HEK293 (cell line): ENCODE measurements at regions not wholly inside any gene's neighbourhood (a gene's known extent, or its start where the extent isn't known, plus 50 kb on each side); places are given as distances from the start of the nearest gene placed in this dataset.

Experiments
- CTCF ChIA-PET: fragments of 350-600 bp; formaldehyde crosslinking; extraction: SDS; loops from one replicate; lab custom pipeline; 2021; ENCODE audit warnings: antibody characterized with exemption; lab: Yijun Ruan, JAX
- POLR2A ChIA-PET: fragments of 300-600 bp; formaldehyde crosslinking; extraction: SDS; loops from one replicate; lab custom pipeline; 2020; ENCODE audit warnings: antibody characterized with exemption, inconsistent platforms; lab: Yijun Ruan, JAX
- H3K27ac ChIP-seq: fragments of 200-500 bp; sonication (Bioruptor generic); 2 replicates; pipeline ENCODE4 v1.5.1; 2014; ENCODE audit warnings: low read depth, low read length, control low read depth, inconsistent platforms; ENCODE audit errors: extremely low read depth
- H3K36me3 ChIP-seq, 2 experiments: fragments of 200-500 bp in 1 of 2; sonication (Bioruptor generic) in 1 of 2; 1 replicate in 1 of 2; 2 replicates in 1 of 2; pipeline ENCODE4 v1.5.1; 2014 to 2017; ENCODE audit warnings: inconsistent platforms in 2 of 2, low read length in 2 of 2; ENCODE audit not compliant: control insufficient read depth in 2 of 2, insufficient read depth in 1 of 2
- H3K4me1 ChIP-seq: fragments of 200-500 bp; sonication (Bioruptor generic); 2 replicates; pipeline ENCODE4 v1.5.1; 2014; ENCODE audit warnings: mild to moderate bottlenecking, low read length, inconsistent platforms; ENCODE audit not compliant: control insufficient read depth, insufficient read depth
- H3K4me3 ChIP-seq: 2 replicates; pipeline ENCODE4 v1.5.1; 2011; ENCODE audit warnings: low read depth, mild to moderate bottlenecking, control low read depth, low read length, moderate library complexity
- H3K9me3 ChIP-seq: fragments of 200-500 bp; sonication (Bioruptor generic); 2 replicates; pipeline ENCODE4 v1.5.1; 2014; ENCODE audit warnings: low read depth, low read length, inconsistent platforms; ENCODE audit not compliant: control insufficient read depth, insufficient read depth
- PRDM1 ChIP-seq: fragments of 450-650 bp; formaldehyde crosslinking; IDR thresholded peaks from 2 replicates; pipeline ENCODE4; 2016; ENCODE audit warnings: missing biosample characterization, missing genetic modification characterization
- PRDM6 ChIP-seq: fragments of 450-650 bp; formaldehyde crosslinking; IDR thresholded peaks from 2 replicates; pipeline ENCODE4 v1.5.1; 2017; ENCODE audit warnings: missing biosample characterization, missing genetic modification characterization
- SCRT1 ChIP-seq: fragments of 450-650 bp; formaldehyde crosslinking; IDR thresholded peaks from 2 replicates; pipeline ENCODE4 v1.5.1; 2016; ENCODE audit warnings: missing biosample characterization, missing genetic modification characterization, borderline replicate concordance
- SCRT2 ChIP-seq: fragments of 450-650 bp; formaldehyde crosslinking; IDR thresholded peaks from 2 replicates; pipeline ENCODE4 v1.5.1; 2016; ENCODE audit warnings: missing biosample characterization, missing genetic modification characterization
- ZBTB11 ChIP-seq: fragments of 450-650 bp; formaldehyde crosslinking; conservative IDR thresholded peaks from 2 replicates; pipeline ENCODE4 v1.5.1; 2016; ENCODE audit warnings: low read depth, missing biosample characterization, missing genetic modification characterization
- ZBTB8A ChIP-seq: fragments of 450-650 bp; formaldehyde crosslinking; IDR thresholded peaks from 2 replicates; pipeline ENCODE4 v1.5.1; 2016; ENCODE audit warnings: missing biosample characterization, missing genetic modification characterization
- ZNF148 ChIP-seq: fragments of 450-650 bp; formaldehyde crosslinking; IDR thresholded peaks from 2 replicates; pipeline ENCODE4 v1.5.0; 2017; ENCODE audit warnings: missing biosample characterization, missing genetic modification characterization, borderline replicate concordance
- ZNF24 ChIP-seq: fragments of 450-650 bp; formaldehyde crosslinking; IDR thresholded peaks from 2 replicates; pipeline ENCODE4 v1.5.1; 2016; ENCODE audit warnings: missing biosample characterization, missing genetic modification characterization
- ZNF362 ChIP-seq: fragments of 450-650 bp; formaldehyde crosslinking; IDR thresholded peaks from 2 replicates; pipeline ENCODE4 v1.5.1; 2016; ENCODE audit warnings: missing biosample characterization, missing genetic modification characterization
- ZNF37A ChIP-seq: fragments of 450-650 bp; IDR thresholded peaks from 2 replicates; pipeline ENCODE4 v1.5.1; 2018; ENCODE audit warnings: missing biosample characterization, missing genetic modification characterization
- ZNF416 ChIP-seq: fragments of 450-650 bp; formaldehyde crosslinking; IDR thresholded peaks from 2 replicates; pipeline ENCODE4 v1.5.1; 2016; ENCODE audit warnings: missing biosample characterization, missing genetic modification characterization
- ZNF624 ChIP-seq: fragments of 450-650 bp; formaldehyde crosslinking; IDR thresholded peaks from 2 replicates; pipeline ENCODE4 v1.5.1; 2017; ENCODE audit warnings: missing biosample characterization, missing genetic modification characterization
- ZNF664 ChIP-seq: fragments of 450-650 bp; formaldehyde crosslinking; IDR thresholded peaks from 2 replicates; pipeline ENCODE4 v1.5.1; 2016; ENCODE audit warnings: missing biosample characterization, missing genetic modification characterization
- ZNF670 ChIP-seq: fragments of 450-650 bp; formaldehyde crosslinking; IDR thresholded peaks from 2 replicates; pipeline ENCODE4 v1.5.1; 2016; ENCODE audit warnings: missing biosample characterization, missing genetic modification characterization, low read depth
- ZNF837 ChIP-seq: fragments of 450-650 bp; formaldehyde crosslinking; IDR thresholded peaks from 2 replicates; pipeline ENCODE4 v1.5.1; 2016; ENCODE audit warnings: missing biosample characterization, missing genetic modification characterization
- ZSCAN16 ChIP-seq: fragments of 450-650 bp; formaldehyde crosslinking; IDR thresholded peaks from 2 replicates; pipeline ENCODE4 v1.5.1; 2016; ENCODE audit warnings: missing biosample characterization, missing genetic modification characterization

- no peaks in the 10 kb centered on the region for H3K36me3 ChIP-seq
- H3K4me1 ChIP-seq: no peaks in the 10 kb centered on the region
- ChIA-PET POLR2A (no interaction called here), CTCF (no interaction called here)
- no peaks in the 10 kb centered on the region for H3K9me3 ChIP-seq
- no peak overlapping the region for H3K4me3 ChIP-seq
- no peak for TF ChIP-seq ZNF624 (tag by site-specific recombination)
- no peak for TF ChIP-seq ZBTB8A (tag by site-specific recombination)
- H3K27ac ChIP-seq: no peak overlapping the region
Observed at GRCh38 chr13:38024431-38024830, 154.9 kb upstream of the TRPC4 start.

- Histone ChIP-seq H3K4me1 (no peaks in the 10 kb centered on the region), H3K27ac (no peak overlapping the region), H3K9me3 (no peaks in the 10 kb centered on the region), H3K36me3 (no peaks in the 10 kb centered on the region), H3K4me3 (no peak overlapping the region)
- no peak for TF ChIP-seq ZNF24 (tag by site-specific recombination)
- TF ChIP-seq ZNF664 (tag by site-specific recombination): no peak
- no peak for TF ChIP-seq ZNF837 (tag by site-specific recombination)
- TF ChIP-seq PRDM1: no peak
- TF ChIP-seq PRDM6 (tag by site-specific recombination): no peak
- TF ChIP-seq ZBTB11 (tag by site-specific recombination): no peak
- no peak for TF ChIP-seq ZSCAN16
- no peak for TF ChIP-seq ZNF670 (tag by site-specific recombination)
- TF ChIP-seq ZNF37A: no peak
- no peak for TF ChIP-seq ZNF416 (tag by site-specific recombination)
- TF ChIP-seq ZNF148 (tag by site-specific recombination): no peak
- 0 out of 2 replicates have a peak, but pooled peaks have one; percentile 39 for TF ChIP-seq SCRT1 (tag by site-specific recombination)
- TF ChIP-seq ZNF362 (tag by site-specific recombination): no peak
- TF ChIP-seq SCRT2 (tag by site-specific recombination): peak; percentile 71
- CTCF ChIA-PET: no interaction called here
- POLR2A ChIA-PET: no interaction called here
Observed at GRCh38 chr13:38017320-38017719, 147.7 kb upstream of the TRPC4 start.
